HG03108 (cell line): ENCODE measurements at regions not wholly inside any gene's neighbourhood (a gene's known extent, or its start where the extent isn't known, plus 50 kb on each side); places are given as distances from the start of the nearest gene placed in this dataset.
"Not testable (repeated sequence)": the region's sequence is repeated elsewhere in the genome, so short reads cannot be mapped to it uniquely, and the experiment has no call there.

Experiments
- ATAC-seq: cut with Tn5 transposase; IDR thresholded peaks from one replicate; pipeline ENCODE4 v1.9.1; 2021; ENCODE audit warnings: moderate library complexity; ENCODE audit not compliant: unreplicated experiment

DNA sequence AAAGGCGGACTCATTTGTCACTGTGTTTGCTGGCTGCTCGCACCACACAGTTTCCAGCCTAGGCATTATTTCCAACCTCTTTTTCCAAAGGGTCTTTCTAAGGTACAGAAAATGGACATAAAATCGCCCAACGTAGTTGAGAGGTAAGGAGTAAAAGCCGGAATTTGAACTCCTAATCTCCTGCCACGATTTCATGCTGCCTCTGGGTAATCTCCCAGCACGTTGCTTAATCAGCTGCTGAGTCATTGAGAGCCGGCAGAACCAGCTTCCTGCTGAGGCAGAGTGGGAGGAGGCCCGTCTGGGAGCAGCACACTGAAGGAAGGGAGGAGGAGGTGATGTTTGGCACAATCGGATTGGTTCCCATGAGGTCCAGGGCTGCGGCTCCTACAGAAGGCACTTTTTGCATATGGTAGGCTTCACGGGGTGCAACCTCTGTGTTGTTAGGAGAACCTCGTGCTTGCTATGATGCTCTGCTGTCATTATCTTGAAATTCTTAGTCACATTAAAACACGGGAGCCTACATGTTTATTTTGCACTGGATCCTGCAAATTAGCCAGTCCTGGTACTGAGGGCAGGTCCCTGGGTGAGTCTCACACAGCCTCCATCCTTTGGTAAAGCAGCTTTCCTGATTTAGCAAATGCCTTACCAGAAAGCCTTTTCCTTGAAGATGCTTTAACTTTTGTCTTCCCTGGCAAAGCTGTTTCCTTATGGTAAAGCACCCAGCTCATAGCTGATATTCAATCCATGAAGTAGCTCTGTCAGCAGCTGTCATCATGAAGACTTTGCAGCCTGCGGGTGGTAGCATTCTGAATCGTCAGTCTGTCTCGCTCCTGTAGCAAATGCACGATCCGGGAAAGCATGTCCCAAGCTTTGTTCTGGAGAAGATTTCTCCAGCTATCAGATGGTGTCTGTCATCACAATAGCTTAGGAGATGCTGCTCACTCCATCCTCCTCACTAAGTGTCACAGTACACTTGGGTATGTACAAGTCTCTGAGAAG is 191.6 kb upstream of the MSX2 start:
- no peak for ATAC-seq

DNA sequence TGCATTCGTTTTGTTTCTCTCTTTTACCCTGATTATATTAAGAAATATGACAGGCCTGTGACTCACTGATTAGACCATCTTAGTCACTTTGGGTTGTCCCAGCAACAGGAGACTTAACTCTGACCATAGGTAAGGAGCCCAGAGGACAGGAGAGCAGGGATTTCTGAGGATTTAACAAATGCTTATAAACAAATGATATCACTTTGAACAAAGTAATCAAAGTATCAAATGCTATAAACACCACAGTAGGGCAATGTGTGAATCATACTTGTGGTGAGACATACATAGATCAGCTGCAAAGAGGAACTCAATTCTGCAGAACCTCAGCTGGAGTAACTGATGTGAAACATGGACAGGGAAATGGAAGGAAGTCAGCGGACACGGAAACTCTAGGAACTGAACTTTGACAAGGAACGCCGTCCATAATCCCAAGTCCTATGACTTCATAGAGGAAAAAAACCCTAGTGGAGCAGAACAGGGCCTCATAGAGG is 190.6 kb upstream of the MSX2 start:
- no peak for ATAC-seq

DNA sequence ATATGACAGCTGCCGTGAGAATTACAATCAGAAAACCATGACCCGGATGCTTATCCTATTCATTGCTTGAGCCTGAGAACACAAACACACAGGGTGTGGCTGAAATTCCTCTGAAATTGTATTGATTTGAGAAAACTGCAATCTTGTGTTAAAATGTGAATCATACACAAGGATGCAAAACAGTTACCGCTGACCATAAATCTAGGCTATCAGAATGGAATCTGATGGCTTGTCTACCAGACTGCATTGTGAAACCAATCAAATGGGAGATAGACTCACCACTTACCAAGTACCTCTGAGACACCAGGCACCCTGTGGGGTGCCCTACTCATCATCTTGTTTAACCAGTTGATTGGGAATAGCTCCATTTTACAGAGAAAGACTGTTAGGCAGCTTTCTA is 188.7 kb upstream of the MSX2 start:
- ATAC-seq = no peak

DNA sequence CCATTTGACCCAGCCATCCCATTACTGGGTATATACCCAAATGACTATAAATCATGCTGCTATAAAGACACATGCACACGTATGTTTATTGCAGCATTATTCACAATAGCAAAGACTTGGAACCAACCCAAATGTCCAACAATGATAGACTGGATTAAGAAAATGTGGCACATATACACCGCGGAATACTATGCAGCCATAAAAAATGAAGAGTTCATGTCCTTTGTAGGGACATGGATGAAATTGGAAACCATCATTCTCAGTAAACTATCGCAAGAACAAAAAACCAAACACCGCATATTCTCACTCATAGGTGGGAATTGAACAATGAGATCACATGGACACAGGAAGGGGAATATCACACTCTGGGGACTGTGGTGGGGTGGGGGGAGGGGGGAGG is 184.6 kb upstream of the MSX2 start:
- not testable (repeated sequence) for ATAC-seq

DNA sequence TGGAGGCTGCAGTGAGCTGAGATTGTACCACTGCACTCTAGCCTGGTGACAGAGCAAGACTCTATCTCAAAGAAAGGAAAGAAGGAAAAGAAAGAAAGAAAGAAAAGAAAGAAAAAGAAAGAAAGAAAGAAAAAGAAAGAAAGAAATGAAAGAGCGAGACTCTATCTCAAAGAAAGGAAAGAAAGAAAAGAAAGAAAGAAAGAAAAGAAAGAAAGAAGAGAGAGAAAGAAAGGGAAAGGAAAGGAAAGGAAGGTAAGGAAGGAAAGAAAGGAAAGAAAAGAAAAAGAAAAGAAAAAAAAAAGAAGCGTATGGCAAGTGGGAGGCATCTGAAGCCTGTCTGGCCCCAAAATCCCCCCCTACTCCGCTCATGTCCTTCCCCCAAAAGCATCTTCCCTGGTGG is 182.3 kb upstream of the MSX2 start:
- no peak for ATAC-seq

DNA sequence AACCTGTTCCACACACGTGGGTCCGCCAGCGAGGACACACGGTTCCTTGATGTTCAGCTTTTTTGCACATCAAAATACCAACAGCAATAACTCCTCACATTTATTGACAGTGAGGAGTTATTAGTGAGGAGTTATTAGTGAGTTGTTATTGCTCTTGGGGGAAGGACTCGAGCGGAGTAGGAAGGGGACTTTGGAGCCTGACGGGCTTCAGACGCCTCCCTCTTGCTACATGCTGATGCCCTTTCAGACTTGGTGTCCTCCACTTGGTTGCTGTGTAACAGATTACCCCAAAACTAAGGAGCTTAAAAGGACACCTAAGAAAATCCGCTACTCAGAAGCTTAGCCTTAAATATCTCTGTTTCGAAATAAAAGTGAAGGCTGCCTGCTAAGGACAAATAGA is 181.9 kb upstream of the MSX2 start:
- no peak for ATAC-seq

DNA sequence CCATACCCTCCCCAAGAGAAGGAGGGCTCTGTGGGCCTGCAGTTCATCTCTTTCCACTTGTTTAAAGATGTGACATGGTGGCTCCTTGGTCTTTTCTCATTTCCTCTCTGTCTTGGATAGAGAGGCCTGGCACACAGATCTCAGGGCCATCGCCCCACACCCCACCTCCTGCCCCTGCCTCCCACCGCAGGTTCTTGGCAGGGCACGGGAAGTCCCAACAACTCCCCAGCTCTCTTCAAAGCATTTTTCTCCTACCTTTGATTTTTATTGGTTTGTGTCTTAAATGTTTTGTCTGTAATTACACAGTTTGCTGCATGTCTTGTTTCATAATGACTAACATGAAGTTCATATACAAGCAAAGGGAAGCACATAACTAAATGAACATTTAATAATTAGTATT is 178.5 kb upstream of the MSX2 start:
- ATAC-seq = no peak

DNA sequence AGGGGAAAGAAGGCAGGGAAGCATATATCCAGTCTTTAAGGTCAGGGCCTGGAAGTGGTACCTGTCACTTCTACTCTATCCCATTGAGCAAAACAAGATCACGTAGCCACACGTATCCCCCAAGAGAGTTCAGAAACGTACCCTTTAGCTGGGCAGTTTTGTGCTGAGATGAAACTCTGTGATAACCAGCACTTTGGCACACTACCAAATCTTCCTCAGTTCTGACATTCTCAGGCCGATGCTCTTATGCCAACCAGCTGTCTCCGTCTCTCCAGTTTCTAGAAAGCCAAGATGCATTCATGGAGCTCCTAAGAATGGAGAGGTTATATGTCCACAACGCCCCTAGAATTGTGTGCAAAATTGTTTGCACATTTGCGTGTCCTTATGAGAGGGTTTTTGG is 176.6 kb upstream of the MSX2 start:
- ATAC-seq = no peak

DNA sequence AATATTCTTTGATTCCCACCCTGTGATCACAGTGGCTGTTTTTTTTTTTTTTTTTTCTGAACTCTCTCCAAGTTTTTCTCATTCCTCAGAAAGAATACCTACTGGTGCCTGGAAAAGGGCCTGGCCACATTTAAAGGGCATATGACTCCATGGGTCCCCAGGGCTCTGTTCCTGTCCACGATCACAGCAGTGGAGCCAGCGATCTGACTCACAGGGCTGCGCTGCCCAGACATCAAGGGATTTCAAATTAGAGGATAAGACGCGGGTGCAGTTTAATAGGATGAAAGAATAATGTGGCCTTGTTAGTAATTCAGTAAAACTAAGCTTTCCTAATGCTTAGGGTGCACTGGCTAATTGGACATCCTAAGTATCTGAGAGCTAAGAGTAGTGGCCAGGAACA is 175.1 kb upstream of the MSX2 start:
- ATAC-seq = no peak

DNA sequence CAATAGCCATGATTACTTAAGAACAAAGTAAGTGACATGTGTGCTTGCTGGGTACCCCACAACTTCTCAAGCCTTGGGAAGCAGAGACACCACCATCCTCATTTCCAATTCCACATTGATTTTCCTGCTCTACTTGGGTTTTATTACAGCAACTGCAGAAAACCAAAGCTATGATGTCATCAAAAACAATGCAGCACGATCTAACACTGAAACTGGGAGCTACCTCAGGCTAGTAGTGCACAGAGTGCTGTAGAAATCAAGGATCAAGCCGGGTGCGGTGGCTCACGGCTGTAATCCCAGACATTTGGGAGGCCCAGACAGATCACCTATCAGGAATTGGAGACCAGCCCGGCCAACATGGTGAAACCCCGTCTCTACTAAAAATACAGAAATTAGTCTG is 174.4 kb upstream of the MSX2 start:
- no peak for ATAC-seq

DNA sequence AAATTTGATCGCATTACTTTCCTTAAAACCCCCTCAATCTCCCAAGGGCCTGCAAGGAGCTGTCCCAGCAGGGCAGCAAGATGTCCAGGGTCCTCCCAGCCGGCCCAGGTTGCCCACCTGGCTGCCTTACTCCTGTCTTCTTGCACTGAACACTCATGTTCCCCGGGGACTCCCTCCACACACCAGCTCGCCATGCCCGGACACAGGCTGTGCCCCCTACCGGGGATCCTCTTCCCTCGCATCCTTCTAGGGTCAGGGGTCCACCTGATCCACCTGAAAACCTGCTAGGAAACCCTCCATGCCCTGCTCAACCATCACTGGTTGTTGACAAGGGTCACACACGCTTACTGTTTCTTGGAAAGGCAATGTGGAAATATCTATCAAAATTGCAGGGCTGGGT is 172.0 kb upstream of the MSX2 start:
- no peak for ATAC-seq

DNA sequence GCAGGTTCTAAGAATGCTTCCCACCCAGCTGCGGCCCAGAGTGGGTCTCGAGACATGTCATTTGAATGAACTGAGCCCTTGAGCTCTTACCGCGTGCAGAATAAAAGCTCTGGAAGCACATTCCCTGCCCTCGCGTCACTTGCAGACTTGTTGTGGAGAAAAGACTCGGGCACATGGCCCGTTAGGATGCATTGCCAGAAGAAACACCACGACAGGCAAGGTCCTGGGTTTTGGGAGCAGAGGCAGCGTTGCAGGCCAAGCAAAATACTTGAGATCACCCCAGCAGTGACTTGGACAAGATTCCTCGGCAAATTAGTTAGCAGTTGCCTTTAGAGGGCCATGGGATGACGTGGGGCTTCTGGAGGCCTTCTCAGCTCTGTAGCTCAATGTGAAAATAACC is 170.8 kb upstream of the MSX2 start:
- no peak for ATAC-seq

DNA sequence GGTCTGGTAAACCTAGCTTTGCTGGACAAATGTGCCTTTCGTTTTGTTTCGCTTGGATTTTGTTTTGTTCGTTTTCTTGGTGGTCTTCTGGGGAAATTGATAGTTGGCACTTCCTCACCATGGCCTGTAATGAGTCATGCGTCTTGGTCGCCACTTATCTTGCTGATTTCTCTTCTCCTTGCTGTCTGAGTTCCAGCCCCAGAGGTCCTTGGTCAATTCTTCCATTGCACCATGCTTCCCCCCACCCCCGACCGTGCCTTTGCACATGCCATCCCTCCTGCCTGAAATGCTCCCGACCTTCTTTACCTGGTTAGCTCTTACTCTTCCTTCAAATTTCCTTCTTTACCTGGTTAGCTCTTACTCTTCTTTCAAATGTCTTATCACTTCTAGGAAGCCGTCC is 168.7 kb upstream of the MSX2 start:
- ATAC-seq = no peak

DNA sequence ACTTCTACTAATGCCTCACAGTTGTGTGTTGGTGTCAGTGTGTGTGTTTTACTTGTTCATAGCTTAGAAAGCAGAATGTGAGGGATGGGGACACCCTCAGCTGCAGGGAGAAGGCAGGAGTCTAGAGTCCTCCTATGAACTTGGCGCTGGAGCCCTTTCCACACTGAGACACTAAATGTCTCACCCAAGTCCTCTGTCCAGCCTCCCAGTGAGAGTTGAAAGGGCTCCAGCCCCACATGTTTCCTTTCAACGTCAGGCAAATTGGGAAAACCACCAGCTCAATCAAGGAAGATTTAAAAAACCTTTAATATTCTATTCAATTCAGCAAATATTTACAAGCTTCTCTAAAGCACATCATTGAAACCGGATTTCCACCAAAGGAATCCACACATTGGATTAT is 167.6 kb upstream of the MSX2 start:
- ATAC-seq = no peak

DNA sequence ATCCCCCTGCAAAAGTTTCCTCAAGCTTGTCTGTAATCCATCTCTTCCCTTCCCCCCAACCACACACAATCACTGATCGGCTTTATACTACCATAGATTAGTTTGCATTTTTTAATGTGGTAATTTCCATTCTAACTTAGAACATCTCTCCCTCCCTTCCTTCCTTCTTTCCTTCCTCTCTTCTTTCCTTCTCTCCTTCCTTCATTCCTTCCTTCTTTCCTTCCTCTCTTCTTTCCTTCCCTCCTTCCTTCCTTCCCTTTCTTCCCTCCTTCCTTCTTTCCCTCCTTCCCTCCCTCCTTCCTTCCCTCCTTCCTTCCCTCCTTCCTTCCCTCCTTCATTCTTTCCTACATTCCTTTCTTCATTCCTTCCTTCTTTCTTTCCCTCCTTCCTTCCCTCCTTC is 166.2 kb upstream of the MSX2 start:
- ATAC-seq = no peak

DNA sequence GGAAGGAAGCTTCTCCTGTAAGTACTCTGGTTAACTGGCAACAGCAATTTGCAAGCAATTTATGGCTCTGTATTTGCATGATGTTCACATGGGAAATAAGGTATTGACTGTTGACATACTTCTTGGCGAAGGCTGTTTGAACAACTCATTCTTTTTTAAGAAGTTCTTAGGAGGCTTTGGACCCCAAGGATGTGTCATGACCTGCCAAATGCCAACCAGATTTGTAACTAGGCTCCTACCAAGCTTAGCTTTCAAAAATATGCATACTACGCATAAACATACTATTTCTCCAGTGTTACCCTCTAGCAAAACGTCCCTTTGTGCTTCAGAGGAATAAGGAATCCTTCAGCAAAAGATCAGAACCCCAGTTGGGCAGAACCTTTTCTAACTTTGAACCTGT is 165.2 kb upstream of the MSX2 start:
- ATAC-seq = no peak

DNA sequence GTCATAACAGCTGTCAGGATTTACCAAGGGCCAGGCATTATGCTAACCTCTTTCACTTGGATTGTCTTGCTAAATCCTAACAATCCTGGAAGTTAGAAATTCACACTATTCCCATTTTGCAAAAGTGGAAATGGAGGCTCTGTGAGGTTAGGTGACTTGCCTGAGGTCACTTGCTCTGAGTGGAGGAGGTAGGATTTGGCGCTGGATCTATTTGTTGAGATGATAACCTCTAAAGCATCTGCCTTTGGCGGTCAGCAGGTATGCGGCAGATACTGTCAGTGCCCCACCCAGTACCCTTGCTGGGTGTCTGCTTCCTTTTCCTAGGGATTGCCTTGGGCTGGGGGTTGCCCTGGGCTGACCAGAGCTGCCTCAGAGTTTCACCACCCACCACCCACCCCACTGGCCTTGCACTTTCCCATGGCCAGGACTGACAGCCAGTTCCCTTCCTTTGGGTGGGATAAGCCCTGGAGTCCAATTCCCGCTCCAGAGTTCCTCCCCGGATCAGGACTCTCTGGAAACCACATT is 164.8 kb upstream of the MSX2 start:
- no peak for ATAC-seq

DNA sequence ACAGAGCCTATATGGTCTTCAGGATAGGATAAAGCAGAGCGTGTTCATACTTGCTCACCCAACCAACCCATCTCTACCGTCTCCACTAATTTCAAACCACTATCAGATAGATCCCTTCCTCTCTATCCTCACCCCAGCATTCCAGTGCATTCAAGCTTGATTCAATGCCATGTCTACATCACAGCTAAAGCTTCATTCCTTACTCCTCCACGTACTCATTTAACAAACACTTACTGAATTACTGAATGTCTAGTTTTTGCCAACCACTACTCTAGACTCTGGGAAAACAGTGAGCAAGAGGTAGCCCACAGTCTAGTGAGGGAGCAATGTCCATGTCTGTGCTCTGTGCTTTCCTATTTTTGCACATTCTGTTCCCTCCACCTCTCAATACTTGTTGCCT is 163.5 kb upstream of the MSX2 start:
- ATAC-seq = no peak

DNA sequence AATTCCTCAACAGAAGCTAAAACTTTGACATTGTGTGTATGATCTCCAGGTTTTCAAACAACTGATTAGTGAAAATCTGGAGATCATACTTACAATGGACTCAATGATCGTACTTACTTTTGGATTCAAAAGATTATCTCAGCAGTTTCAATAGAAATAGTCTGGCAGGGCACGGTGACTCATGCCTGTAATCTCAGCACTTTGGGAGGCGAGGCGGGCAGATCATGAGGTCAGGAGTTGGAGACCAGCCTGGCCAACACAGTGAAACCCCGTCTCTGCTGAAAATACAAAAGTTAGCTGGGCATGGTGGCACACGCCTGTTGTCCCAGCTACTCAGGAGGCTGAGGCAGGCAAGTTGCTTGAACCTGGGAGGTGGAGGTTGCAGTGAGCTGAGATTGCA is 161.3 kb upstream of the MSX2 start:
- ATAC-seq = not testable (repeated sequence)

DNA sequence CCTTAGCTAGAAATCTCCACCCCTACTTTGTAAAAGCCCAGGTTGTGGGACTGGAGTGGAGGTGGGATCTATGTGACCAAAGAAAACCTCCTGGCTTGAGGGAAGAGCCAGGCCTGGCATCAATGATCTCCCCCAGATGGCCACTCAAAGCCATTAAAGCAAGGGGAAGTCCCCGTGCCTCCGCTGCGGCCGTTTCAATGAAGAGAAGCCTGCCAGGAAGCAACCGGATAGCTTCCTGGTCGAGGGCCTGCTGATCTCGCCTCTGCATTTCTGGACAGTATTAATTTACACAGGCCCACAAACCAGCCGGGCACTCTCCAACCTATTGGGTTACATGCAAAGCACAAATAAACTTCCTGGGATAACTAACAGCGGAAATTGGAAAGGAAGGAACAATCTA is 160.5 kb upstream of the MSX2 start:
- ATAC-seq = no peak

DNA sequence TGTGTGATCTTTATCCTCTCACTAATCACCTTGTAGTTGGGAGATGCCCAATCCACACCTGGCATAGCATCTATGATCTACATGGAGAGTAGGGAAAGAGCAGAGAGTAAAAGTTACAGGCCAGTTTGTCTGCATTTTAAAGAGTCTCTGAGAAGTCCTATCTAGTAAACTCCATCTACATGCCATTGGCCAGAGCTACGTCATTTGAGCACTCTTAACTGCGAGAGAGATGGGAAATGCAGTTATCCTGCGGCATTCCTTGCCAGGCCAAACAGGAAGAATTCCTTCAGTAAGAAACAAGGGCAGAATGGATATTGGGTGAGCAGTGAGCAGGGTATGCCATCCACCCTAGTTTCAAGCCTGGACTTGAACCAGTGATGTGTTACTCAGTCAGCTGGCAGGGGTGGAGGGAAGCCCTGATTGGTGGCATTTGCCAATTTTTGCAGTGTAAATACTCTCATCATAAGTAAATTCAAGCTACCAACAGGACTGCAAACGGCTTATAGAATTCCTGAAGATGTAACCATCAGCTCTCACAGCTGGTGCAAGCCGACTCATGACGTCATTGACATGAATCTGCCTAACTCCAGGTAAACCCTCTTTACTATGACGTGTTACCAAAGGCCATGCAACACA is 156.8 kb upstream of the MSX2 start:
- no peak for ATAC-seq

DNA sequence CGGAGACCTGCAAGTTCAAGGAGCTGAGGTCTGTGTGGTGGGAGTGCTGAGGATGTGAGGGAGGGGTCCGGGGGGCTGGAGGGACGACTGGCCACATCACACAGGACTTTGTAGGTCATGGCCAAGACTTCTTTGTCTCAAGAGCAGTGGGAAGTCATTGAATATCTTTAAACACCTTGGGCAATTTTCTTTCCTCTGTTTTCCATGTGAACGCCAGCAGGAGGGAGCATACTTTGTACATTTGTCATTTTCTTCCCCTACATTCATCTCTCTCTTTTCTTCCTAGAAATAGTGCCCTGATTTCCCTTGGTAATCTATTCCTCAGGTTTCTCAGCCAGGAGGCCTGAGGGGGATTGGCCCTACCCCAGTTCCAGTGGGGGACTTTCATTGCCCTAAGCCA is 153.7 kb upstream of the MSX2 start:
- ATAC-seq = no peak
